SK-N-SH treated with all-trans-retinoic acid at 6 μM for 48 hours (cell line): ENCODE measurements at regions not wholly inside any gene's neighbourhood (a gene's known extent, or its start where the extent isn't known, plus 50 kb on each side); places are given as distances from the start of the nearest gene placed in this dataset.

Experiments
- ATAC-seq: fragments of 200-7000 bp; cut with Tn5 transposase; 3 replicates; pipeline ENCODE4 v1.9.1; 2020; ENCODE audit warnings: mild to moderate bottlenecking, moderate library complexity
- ARNTL ChIP-seq: fragments of 450-650 bp; formaldehyde crosslinking; IDR thresholded peaks from 2 replicates; pipeline ENCODE4 v1.5.0; 2020; ENCODE audit warnings: low read depth, mild to moderate bottlenecking, moderate library complexity, borderline replicate concordance
- BACH2 ChIP-seq: fragments of 250-450 bp; sonication (Bioruptor Pico); IDR thresholded peaks from 2 replicates; pipeline ENCODE4 v1.9.0; 2021; ENCODE audit warnings: mild to moderate bottlenecking, borderline replicate concordance
- CSDC2 ChIP-seq: fragments of 250-450 bp; sonication (Bioruptor Pico); IDR thresholded peaks from 2 replicates; pipeline ENCODE4 v1.5.0; 2020; ENCODE audit warnings: mild to moderate bottlenecking, moderate library complexity
- ESRRG ChIP-seq: fragments of 250-450 bp; sonication (Bioruptor Pico); IDR thresholded peaks from 2 replicates; pipeline ENCODE4 v1.6.1; 2021; ENCODE audit warnings: mild to moderate bottlenecking
- GLIS3 ChIP-seq: fragments of 250-450 bp; sonication (Bioruptor Pico); IDR thresholded peaks from 2 replicates; pipeline ENCODE4 v1.5.0; 2020; ENCODE audit warnings: mild to moderate bottlenecking, moderate library complexity
- ISL1 ChIP-seq: fragments of 250-450 bp; sonication (Bioruptor Pico); IDR thresholded peaks from 2 replicates; pipeline ENCODE4 v2.1.2; 2022; ENCODE audit warnings: mild to moderate bottlenecking, moderate library complexity
- OSR1 ChIP-seq: fragments of 250-450 bp; sonication (Bioruptor Pico); IDR thresholded peaks from 2 replicates; pipeline ENCODE4 v1.8.0; 2022; ENCODE audit warnings: moderate library complexity, mild to moderate bottlenecking, inconsistent platforms
- PPARA ChIP-seq: fragments of 250-450 bp; sonication (Bioruptor Pico); IDR thresholded peaks from 2 replicates; pipeline ENCODE4 v1.5.0; 2020; ENCODE audit warnings: mild to moderate bottlenecking, borderline replicate concordance
- RARB ChIP-seq: fragments of 250-450 bp; sonication (Bioruptor Pico); IDR thresholded peaks from 2 replicates; pipeline ENCODE4 v1.8.0; 2021; ENCODE audit warnings: mild to moderate bottlenecking, moderate library complexity
- SNAI2 ChIP-seq: fragments of 250-450 bp; sonication (Bioruptor Pico); IDR thresholded peaks from 2 replicates; pipeline ENCODE4 v1.5.0; 2020; ENCODE audit warnings: mild to moderate bottlenecking, moderate library complexity
- TOX ChIP-seq: fragments of 250-450 bp; sonication (Bioruptor Pico); IDR thresholded peaks from 2 replicates; pipeline ENCODE4 v1.8.0; 2021; ENCODE audit warnings: mild to moderate bottlenecking, moderate library complexity, borderline replicate concordance
- ZC3H10 ChIP-seq: fragments of 250-450 bp; sonication (Bioruptor Pico); IDR thresholded peaks from 2 replicates; pipeline ENCODE4 v1.5.1; 2021; ENCODE audit warnings: mild to moderate bottlenecking, moderate library complexity
- ZFP3 ChIP-seq: fragments of 250-450 bp; sonication (Bioruptor Pico); IDR thresholded peaks from 2 replicates; pipeline ENCODE4 v1.5.0; 2020; ENCODE audit warnings: mild to moderate bottlenecking, moderate library complexity
- ZFP30 ChIP-seq: fragments of 450-650 bp; formaldehyde crosslinking; IDR thresholded peaks from 2 replicates; pipeline ENCODE4 v1.5.0; 2022; ENCODE audit warnings: mild to moderate bottlenecking, moderate library complexity
- ZNF565 ChIP-seq: fragments of 450-650 bp; formaldehyde crosslinking; conservative IDR thresholded peaks from 2 replicates; pipeline ENCODE4 v1.5.0; 2020; ENCODE audit warnings: low read depth, mild to moderate bottlenecking, moderate library complexity
- ZNF70 ChIP-seq: fragments of 450-650 bp; formaldehyde crosslinking; IDR thresholded peaks from 2 replicates; pipeline ENCODE4 v1.5.0; 2020; ENCODE audit warnings: mild to moderate bottlenecking, moderate library complexity
- ZNF8 ChIP-seq: fragments of 450-650 bp; formaldehyde crosslinking; IDR thresholded peaks from 2 replicates; pipeline ENCODE4 v1.5.0; 2020; ENCODE audit warnings: mild to moderate bottlenecking, moderate library complexity
- TF ChIP-seq, protein P1 (sequence below): fragments of 250-450 bp; sonication (Bioruptor Pico); IDR thresholded peaks from 2 replicates; pipeline ENCODE4 v1.5.0; 2020; ENCODE audit warnings: mild to moderate bottlenecking, moderate library complexity
- TF ChIP-seq, protein P2 (sequence below): fragments of 250-450 bp; sonication (Bioruptor Pico); IDR thresholded peaks from 2 replicates; pipeline ENCODE4 v1.5.1; 2021; ENCODE audit warnings: mild to moderate bottlenecking, moderate library complexity
- TF ChIP-seq, protein P3 (sequence below): fragments of 250-450 bp; sonication (Bioruptor Pico); IDR thresholded peaks from 2 replicates; pipeline ENCODE4 v1.8.0; 2021; ENCODE audit warnings: low read depth, mild to moderate bottlenecking, moderate library complexity, borderline replicate concordance
- TF ChIP-seq, protein P4 (sequence below): fragments of 250-450 bp; sonication (Bioruptor Pico); IDR thresholded peaks from 2 replicates; pipeline ENCODE4 v1.5.1; 2020; ENCODE audit warnings: low read depth, mild to moderate bottlenecking, moderate library complexity
- TF ChIP-seq, protein P5 (sequence below): fragments of 250-450 bp; sonication (Bioruptor Pico); IDR thresholded peaks from 2 replicates; pipeline ENCODE4 v1.8.0; 2020; ENCODE audit warnings: mild to moderate bottlenecking, moderate library complexity, borderline replicate concordance

DNA sequence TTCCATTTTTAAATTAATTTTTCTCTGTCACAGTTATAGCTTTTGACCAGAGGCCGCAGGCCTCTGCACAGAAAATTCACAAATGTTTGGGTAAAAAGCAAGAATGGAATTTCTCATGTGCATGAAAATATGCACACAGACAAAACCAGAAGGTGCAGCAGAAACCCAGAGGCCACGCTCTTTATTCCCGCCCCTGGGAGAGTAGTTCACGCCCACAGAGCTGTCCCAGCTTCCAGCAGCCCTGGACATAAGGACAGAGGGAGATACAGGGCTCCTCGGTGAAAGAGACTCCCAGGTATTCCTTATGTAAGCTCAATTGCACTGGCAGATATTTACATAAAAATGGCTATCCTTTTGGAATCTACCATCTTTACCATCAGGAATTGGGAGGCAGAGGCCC is 245.2 kb upstream of the NFE2L3 start:
- TF ChIP-seq BACH2 (CRISPR knock-in tag): no peak
- TF ChIP-seq CSDC2 (CRISPR knock-in tag): no peak
- TF ChIP-seq ZFP30 (CRISPR knock-in tag): no peak
- TF ChIP-seq RARB: no peak
- TF ChIP-seq, protein P1, sequence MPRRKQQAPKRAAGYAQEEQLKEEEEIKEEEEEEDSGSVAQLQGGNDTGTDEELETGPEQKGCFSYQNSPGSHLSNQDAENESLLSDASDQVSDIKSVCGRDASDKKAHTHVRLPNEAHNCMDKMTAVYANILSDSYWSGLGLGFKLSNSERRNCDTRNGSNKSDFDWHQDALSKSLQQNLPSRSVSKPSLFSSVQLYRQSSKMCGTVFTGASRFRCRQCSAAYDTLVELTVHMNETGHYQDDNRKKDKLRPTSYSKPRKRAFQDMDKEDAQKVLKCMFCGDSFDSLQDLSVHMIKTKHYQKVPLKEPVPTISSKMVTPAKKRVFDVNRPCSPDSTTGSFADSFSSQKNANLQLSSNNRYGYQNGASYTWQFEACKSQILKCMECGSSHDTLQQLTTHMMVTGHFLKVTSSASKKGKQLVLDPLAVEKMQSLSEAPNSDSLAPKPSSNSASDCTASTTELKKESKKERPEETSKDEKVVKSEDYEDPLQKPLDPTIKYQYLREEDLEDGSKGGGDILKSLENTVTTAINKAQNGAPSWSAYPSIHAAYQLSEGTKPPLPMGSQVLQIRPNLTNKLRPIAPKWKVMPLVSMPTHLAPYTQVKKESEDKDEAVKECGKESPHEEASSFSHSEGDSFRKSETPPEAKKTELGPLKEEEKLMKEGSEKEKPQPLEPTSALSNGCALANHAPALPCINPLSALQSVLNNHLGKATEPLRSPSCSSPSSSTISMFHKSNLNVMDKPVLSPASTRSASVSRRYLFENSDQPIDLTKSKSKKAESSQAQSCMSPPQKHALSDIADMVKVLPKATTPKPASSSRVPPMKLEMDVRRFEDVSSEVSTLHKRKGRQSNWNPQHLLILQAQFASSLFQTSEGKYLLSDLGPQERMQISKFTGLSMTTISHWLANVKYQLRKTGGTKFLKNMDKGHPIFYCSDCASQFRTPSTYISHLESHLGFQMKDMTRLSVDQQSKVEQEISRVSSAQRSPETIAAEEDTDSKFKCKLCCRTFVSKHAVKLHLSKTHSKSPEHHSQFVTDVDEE: no peak
- TF ChIP-seq OSR1 (CRISPR knock-in tag): no peak
- no peak for TF ChIP-seq ZC3H10 (CRISPR knock-in tag)
- no peak for TF ChIP-seq ZFP3 (CRISPR knock-in tag)
- TF ChIP-seq ARNTL (CRISPR knock-in tag): no peak
- TF ChIP-seq TOX (CRISPR knock-in tag): no peak
- no peak for TF ChIP-seq PPARA (CRISPR knock-in tag)
- TF ChIP-seq, protein P2, sequence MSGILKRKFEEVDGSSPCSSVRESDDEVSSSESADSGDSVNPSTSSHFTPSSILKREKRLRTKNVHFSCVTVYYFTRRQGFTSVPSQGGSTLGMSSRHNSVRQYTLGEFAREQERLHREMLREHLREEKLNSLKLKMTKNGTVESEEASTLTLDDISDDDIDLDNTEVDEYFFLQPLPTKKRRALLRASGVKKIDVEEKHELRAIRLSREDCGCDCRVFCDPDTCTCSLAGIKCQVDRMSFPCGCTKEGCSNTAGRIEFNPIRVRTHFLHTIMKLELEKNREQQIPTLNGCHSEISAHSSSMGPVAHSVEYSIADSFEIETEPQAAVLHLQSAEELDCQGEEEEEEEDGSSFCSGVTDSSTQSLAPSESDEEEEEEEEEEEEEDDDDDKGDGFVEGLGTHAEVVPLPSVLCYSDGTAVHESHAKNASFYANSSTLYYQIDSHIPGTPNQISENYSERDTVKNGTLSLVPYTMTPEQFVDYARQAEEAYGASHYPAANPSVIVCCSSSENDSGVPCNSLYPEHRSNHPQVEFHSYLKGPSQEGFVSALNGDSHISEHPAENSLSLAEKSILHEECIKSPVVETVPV (CRISPR knock-in tag): no peak
- no peak for TF ChIP-seq ZNF8 (CRISPR knock-in tag)
- TF ChIP-seq, protein P3, sequence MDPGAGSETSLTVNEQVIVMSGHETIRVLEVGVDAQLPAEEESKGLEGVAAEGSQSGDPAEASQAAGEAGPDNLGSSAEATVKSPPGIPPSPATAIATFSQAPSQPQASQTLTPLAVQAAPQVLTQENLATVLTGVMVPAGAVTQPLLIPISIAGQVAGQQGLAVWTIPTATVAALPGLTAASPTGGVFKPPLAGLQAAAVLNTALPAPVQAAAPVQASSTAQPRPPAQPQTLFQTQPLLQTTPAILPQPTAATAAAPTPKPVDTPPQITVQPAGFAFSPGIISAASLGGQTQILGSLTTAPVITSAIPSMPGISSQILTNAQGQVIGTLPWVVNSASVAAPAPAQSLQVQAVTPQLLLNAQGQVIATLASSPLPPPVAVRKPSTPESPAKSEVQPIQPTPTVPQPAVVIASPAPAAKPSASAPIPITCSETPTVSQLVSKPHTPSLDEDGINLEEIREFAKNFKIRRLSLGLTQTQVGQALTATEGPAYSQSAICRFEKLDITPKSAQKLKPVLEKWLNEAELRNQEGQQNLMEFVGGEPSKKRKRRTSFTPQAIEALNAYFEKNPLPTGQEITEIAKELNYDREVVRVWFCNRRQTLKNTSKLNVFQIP: no peak
- no peak for TF ChIP-seq GLIS3 (CRISPR knock-in tag)
- no peak for ATAC-seq

DNA sequence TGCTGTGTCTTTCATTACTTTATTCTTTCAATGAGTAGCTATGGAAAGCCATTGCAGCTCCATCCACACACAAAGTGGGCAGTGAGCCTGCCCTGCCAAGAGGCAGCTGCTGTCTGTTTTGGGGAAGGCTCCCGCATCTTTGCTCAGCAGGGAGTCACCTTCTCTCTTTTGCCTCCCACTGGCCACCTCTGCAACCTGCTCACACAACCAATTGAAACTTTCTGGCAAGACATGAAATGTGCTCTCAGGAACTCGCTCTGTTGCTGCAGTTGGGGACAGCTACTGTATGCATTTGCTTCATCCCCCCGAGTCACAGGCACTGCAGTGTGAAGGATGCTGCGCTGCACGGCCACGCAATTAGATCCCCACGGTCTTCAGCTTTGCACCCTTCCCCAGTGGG is 244.8 kb upstream of the NFE2L3 start:
- TF ChIP-seq SNAI2 (CRISPR knock-in tag) (no peak), OSR1 (CRISPR knock-in tag) (no peak), PPARA (CRISPR knock-in tag) (no peak), RARB (no peak), ESRRG (no peak), ZNF70 (CRISPR knock-in tag) (no peak), ARNTL (CRISPR knock-in tag) (no peak), ZNF565 (no peak)
- TF ChIP-seq, protein P4, sequence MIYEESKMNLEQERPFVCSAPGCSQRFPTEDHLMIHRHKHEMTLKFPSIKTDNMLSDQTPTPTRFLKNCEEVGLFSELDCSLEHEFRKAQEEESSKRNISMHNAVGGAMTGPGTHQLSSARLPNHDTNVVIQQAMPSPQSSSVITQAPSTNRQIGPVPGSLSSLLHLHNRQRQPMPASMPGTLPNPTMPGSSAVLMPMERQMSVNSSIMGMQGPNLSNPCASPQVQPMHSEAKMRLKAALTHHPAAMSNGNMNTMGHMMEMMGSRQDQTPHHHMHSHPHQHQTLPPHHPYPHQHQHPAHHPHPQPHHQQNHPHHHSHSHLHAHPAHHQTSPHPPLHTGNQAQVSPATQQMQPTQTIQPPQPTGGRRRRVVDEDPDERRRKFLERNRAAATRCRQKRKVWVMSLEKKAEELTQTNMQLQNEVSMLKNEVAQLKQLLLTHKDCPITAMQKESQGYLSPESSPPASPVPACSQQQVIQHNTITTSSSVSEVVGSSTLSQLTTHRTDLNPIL (CRISPR knock-in tag): no peak
- TF ChIP-seq, protein P5, sequence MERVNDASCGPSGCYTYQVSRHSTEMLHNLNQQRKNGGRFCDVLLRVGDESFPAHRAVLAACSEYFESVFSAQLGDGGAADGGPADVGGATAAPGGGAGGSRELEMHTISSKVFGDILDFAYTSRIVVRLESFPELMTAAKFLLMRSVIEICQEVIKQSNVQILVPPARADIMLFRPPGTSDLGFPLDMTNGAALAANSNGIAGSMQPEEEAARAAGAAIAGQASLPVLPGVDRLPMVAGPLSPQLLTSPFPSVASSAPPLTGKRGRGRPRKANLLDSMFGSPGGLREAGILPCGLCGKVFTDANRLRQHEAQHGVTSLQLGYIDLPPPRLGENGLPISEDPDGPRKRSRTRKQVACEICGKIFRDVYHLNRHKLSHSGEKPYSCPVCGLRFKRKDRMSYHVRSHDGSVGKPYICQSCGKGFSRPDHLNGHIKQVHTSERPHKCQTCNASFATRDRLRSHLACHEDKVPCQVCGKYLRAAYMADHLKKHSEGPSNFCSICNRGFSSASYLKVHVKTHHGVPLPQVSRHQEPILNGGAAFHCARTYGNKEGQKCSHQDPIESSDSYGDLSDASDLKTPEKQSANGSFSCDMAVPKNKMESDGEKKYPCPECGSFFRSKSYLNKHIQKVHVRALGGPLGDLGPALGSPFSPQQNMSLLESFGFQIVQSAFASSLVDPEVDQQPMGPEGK (CRISPR knock-in tag): no peak
- ATAC-seq: no peak

DNA sequence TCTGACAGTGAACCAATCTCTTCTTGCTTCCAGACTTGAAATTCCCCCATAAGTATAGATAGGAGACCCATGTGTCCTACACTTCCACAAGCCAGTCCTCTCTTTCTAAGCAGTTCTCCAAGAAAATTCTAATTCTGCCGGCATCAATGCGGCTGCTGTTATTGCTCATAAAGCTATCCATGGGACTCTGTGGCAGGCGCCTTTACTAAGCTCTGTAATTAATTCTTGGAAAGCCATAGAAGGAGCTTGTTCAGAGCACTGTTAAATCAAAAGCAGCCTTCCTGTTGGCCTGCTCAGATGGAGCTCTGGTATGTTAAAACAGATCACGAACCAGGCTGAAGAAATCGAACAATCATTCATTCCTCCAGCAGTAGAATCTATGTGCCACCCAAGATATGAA is 244.3 kb upstream of the NFE2L3 start:
- no peak for TF ChIP-seq GLIS3 (CRISPR knock-in tag)
- TF ChIP-seq, protein P5 (CRISPR knock-in tag): no peak
- no peak for TF ChIP-seq PPARA (CRISPR knock-in tag)
- no peak for TF ChIP-seq OSR1 (CRISPR knock-in tag)
- no peak for TF ChIP-seq ISL1
- TF ChIP-seq RARB: no peak
- TF ChIP-seq ZNF8 (CRISPR knock-in tag): no peak
- TF ChIP-seq ZNF70 (CRISPR knock-in tag): no peak
- TF ChIP-seq, protein P2 (CRISPR knock-in tag): no peak
- no peak for TF ChIP-seq SNAI2 (CRISPR knock-in tag)
- TF ChIP-seq, protein P3: no peak
- TF ChIP-seq CSDC2 (CRISPR knock-in tag): no peak
- no peak for TF ChIP-seq ZNF565
- TF ChIP-seq ARNTL (CRISPR knock-in tag): no peak
- TF ChIP-seq TOX (CRISPR knock-in tag): no peak
- ATAC-seq: no peak
